Hematopoietic multipotent progenitor cell treated with erythropoietin and hydrocortisone succinate and interleukin-3 and kit ligand, for 8 days (in vitro differentiated cells): ENCODE measurements at regions not wholly inside any gene's neighbourhood (a gene's known extent, or its start where the extent isn't known, plus 50 kb on each side); places are given as distances from the start of the nearest gene placed in this dataset.

Experiments
- DNase-seq: peaks from one replicate; pipeline ENCODE4 v3.0.0-alpha.2; 2015

DNA sequence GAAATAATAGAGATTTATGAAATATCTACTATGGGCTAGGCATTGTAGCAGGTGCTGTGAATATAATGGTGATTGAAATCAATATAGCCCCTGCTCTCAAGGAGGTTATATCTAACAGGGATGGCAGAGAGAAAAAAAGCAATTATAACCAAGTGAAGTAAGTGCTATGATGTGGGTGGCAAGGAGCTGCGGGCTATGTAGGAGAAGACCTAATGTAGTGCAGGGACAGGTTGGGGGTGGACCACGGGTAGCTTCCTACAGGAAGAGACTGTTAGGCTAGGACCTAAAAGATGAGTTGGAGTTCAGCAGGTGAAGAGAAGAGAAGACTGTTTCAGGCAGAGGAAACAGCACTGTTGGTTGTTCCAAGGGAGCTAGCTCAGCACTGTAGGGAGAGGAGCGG is 311.0 kb downstream of the KCNRG start:
- DNase-seq, result no peak

DNA sequence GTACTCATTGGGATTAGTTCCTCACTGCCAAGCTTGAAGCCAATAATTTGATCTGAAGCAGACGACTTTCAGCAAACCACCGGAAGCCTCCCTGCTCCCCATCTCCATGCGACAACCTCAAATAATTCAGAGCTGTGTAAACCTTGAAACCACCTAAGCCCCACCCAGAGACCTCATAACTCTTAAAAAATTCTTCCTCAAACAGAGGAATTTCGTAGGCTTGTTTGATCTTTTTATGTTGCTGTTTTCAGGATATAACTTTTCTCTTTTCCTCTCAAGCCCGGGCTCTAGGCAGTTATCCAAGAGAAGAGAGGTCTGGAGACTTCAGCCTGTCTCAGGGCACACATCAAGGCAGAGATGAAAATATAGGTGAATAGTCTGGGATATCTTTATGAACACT is 311.6 kb downstream of the KCNRG start:
- no peak for DNase-seq

DNA sequence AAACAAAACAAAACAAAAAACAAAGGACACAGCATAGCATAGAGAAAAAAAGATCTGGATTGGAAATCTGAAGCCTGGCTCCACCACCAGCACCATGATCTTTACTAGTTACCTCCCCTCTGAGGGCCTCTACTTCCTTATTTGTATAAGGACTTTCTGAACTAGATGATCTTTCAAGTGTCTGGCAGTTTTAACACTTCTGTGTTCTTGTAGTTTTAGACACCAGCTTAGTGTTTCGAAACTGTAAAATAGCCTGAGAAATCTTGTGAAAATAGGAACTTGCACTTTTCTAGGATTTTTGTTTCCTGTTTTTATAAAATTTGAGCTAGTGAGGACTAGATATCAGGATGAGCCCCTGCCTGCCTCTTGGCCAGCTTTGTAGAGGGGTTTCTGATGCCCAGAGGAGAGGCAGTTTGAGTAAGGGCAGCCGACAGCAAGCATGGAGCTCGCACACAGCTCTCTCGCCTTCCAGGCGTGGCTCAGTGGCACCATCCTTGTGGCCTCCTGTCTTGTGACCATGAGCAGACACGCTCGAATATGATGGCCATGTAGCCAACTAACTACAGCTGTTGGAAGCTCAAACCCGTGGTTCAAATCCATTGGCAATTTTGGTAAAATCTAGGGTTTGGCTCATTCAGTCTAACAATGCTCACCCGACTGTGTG is 319.0 kb downstream of the KCNRG start:
- DNase-seq, result peak; percentile 5

DNA sequence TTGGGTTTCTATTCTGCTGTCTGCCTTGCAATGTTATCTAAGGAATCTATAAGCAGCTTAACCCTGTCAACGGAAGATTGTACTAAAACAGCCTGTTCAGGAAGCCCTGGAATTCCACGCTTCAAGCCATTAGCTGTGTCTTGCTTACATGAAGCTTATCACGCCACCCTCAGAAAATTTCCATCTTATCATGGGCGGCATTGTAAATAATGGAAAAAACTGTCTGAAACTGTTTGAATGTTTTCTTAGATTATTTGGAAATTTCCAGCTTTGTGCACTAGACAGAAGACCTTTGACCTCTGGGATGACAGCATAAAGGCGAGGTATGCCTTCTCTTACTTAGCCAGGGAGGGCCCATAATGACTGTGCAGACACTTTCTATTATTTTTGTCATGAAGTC is 319.7 kb downstream of the KCNRG start:
- peak; percentile 17 for DNase-seq

DNA sequence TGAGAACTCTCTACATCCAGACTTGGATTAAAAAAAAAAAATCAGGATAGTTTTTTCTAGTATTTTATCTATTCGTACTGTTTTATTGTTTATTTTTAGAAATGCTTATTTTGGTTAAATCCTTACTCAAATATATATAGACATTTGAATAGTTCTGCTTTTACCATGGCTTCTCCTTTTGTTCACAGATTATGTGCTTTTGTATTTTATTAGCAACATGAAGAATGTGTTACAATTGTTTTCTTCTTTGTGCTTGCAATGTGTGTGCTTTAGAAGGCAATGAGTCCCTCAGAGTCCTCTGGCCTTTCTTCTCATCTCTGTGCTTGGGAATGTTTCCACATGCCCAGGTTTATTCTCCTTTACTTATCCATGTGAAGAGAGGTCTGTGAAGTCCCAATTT is 324.0 kb downstream of the KCNRG start:
- no peak for DNase-seq

DNA sequence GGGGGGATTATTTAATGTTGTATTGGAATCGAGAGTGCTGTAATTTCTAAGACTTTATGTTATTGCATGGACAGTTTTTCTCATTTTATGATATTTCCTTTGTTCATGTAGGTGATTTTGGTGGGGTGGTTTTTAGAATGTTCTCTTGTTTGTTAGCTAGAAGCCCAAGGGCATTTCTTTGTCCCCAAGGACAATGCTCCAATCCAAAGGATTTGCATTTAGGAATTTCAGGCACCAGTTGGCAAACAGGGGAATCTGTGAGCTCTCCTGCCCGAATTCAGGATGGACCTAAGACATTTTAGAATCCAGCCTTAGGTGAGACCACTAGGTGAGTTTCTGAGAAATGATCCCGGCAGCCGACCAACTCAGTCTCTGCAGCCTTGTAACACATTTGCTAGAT is 324.9 kb downstream of the KCNRG start:
- no peak for DNase-seq

DNA sequence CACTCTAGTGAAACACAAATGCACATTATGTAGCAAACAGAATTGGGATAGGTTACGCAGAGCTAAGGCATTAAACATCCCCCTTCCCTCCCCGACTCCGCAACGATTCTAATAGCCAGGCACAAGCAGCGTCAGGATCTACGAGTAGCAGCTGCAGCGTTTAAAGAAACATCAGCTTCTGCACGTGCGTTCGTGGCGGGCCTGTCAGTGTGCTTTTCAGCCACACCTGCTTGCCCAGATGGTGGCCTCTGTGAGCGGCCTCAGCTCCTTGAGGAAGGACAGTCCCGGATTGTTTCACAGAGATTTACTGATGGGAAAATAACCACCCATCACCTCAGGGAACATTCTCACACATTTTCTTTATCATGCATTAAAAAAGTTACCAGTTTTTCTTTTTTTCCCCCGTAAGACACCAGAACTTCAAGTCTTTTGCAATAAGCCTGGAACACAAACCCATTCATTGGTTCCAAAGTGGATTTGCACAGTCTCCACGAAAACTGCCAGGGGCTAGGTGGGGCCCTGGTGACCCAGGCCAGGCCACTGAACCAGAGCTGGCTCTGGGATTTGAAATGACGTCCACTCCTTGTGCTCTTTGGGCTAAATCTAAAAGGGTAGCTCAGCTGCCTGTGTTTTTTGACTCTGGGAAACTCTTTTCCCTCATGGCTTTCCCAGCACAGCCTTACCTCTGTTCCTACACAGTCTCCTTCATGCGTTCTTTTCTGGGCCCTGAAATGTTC is 325.5 kb downstream of the KCNRG start:
- no peak for DNase-seq

DNA sequence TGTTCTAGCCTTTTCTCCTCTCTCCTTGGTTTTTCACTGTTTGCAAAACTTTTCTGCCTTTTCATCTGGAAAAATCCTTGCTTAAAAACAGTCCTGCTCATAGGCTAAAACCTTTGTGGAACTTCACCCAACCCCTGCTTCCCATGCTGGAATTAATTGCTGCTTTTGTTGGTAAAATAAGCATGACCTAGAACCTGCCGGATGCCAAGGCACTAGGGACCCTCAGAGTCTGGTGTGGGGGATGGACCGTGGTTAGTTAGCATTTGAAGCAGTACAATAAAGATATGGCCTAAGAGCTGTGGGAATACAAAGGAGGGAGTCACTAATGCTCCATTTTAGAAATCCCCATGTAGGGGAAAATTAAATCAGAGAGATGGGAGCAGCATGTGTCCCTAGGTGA is 326.3 kb downstream of the KCNRG start:
- no peak for DNase-seq

DNA sequence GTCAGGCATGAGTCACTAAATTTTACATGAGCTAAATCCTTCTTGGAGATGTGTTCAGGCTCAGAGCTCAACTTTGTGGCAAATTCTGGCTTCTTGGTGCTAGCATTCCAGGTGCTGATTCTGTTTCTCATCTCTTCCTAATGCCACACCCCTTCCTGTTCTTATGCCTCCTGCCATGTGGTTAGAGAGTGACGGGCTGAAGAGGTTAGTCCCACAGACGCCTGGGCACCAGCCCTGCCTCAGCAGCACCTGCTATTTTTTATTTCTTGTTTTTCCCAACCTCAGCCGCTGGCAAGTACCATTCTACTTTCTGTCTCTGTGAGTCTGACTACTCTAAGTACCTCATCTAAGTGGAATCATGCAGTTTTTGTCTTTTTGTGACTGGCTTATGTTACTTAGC is 329.5 kb downstream of the KCNRG start:
- DNase-seq, result no peak

DNA sequence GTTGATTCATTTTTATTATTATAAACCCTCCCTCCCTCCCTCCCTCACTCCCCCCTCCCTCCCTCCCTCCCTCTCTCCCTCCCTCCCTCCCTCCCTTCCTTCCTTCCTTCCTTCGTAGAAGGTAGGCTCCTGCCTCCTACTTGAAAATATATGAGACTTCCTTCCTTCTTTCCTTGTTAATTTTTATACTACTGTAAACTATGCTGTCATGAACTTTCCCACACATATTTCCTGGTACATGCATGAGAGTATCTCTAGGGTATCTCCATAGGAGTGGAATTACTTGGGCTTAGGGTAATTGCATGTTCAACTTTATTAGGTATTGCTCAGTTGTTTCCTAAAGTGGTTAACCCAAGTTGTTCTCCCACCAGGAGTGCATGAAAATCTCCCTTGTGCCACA is 330.6 kb downstream of the KCNRG start:
- DNase-seq, result no peak

DNA sequence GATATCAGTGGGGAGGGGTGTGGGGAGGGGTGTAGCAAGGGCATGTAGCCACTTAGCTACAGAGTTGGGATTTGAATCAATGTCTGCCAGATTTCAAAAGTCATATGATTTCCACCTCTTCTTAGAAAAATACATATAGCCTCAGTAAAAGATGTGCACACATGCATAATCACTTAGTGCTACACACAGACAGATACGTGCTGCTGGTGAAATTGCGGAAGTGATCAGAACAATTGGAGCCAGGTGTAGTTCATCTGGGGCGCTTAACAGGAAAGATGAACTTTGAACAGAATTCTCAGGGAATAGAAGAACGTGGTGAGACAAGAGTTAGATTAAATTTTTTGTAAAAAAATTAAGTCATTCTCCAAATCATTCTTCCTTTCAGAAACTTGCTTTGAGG is 333.1 kb downstream of the KCNRG start:
- no peak for DNase-seq

DNA sequence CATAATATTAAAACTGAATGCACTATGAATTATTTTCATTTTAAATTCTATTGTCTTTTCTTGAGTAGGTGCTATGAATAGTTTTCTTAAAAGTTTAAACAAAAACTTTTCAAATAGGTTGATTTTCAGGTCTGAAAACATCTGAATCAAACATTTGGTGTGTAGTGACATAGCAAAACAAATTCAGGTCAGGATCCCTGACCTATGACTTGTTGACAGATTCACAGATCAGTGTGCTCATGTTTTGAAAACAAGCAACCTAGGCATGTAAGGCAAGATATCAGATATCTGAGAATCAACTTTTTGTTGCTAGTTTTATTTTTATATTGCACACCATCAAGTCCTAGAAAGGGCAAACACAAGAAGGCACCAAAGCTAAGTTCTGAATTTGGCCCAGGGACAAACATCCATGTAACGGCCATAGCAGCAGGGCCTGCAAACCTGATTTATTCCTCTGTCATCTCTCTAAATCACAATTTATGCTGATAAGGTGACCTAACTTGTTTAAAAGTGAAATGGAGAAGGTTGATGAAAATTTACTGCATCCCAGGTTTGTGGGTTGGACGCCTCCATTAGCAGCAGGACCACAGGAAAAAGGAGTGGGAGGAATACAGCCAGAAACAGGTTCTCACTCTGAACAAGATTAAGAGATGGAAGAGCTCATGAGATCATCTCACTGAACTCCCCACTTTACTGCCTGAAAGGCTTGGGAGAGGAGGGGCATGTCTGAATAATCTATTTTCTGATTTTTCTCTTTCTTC is 337.7 kb downstream of the KCNRG start:
- no peak for DNase-seq

DNA sequence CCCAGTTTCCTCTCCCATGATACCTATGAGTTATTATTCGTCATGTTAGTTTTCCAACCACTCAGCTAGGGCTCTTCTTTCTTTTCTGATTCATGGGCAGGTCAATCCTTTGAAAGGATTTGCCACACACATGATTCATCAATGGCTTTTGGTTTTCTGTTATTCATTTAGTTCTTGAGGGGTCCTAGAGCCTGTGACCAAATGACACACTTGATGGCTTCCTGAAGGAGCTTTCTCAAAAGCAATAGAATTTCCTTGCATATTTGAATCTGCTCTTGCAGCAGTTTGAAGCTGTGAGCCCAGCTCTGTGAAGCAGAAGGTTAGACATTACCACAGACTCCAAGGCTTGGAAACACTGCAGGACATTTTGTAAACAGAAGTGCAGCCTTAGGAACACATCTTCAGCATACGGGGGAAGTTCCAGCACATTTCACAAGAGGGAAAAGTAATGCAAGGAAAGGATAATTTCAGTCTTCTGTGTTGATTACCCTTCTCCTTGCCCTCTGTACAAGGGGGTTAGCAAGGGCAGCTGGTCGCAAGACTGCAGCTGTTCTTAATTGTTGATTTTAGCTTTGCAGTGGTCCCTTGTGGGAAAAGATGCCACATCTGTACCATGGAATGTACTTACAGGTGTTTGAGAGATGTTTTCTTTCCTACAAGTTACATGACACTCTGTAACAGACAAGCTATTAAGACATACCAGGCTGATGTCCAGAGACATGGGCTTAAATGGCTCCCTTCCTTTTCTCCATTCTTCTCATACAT is 338.6 kb downstream of the KCNRG start:
- DNase-seq, result no peak

DNA sequence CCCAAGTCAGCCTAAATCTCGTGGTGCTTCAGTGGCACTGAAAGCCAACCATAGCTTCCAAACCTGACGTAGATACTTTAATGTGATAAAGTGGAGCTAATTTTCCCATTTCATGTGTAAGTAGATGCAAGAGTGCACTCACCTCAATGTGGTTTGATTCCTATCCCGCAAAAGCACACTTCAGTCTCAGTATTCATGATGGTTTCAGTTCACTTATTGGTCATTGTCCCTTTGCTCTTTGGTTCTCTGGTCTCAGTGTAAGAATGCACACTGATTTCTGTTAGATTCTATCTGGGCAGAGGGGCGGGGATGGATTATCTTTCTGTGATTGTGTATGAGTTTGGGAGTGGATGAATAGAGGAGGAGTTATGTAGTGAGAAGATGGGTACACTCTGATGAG is 340.6 kb downstream of the KCNRG start:
- DNase-seq, result no peak

DNA sequence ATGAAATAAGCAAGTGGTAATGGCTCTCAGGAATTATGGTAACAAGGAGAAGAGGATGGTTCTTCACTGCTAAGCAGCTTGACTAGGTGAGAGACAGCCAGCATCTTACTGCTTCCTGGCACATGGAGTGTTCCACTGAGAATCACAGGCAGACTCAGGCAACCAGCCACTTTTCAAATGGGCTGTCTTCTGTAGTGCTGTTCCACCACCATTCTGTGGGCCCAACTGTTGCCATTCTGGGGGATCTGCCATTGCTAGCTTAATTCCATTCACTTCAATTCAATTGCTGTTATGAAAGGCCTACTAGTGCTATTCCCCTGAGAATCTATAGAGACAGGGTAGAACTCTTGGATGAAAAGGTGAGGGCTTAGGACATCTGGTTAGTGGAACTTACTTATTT is 341.9 kb downstream of the KCNRG start:
- DNase-seq, result no peak

DNA sequence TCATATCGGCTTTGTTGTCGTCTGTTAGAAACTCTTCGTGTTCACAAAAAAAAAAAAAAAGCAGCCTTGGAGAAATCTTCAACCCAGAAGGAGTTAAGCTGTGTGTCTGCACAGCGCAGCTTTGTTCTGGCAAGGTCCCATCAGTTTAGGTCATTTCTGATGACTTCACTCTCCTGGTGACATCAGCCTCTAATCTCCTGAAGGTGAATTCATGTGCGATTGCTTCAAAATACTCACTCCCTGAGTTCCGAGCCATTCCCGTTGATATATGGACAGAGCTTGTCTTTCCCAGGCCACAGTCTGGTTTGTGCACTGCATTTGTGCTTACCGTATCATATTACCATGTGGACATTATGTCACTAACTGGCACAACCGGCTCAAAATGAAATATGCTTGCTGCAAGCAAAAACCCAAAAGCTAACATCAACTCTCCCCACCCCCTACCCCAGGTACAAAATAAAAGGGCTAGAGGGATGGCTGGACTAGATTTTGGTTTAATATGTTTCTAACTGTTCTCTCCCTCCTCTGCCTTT is 342.4 kb downstream of the KCNRG start:
- no peak for DNase-seq

DNA sequence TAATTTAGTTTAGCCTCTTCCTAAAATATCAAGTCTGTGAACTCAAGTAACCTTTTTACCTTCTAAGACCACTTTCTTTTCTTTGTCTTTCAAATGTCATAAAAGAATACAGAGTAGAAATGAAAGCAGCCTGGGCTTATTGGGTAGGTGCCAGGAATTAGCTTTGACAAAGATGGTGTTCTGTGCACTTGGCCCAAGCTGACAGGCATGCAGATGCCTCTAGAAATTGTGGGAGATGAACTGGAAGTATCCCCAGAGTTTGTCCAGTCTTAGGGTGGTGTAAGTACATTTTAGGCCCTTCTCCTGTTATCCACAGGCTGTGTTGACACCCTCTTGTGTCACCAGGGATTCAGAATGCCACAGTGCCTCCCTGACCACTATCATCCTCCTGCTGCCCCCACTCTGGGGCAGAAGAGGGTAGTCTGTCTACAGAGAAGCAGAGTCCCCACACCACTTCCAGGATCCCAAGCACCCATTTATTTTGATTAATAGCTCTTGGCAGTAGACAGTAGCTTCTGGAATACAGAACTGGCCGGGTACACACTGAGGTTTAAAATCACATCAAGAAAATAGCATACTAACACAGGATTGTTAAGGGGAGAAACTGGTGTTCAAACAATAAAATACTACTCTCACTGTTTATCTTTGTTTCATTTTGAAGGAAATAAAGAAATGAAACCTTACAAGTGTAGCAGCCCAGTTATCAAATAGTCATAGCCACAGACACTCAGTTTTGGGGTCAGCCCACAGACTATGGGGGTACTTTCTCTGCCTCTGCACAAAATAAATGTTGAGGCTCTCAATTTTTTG is 343.2 kb downstream of the KCNRG start:
- DNase-seq, result no peak

DNA sequence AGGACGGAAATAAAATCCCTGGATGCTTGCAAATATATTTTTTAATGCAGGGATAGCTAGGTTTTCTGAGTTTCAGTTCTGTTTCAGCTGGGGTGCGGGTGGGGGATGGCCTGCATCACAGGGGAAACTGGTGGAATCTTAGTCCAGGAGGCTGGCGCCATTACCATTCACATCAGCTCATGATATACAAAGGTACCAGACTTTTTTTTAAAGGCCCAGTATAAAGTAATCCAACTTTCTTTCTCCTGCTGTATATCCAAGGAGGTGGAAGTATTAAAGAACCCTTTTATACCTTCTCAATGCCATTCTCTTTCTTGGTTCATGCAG is 343.8 kb downstream of the KCNRG start:
- no peak for DNase-seq

DNA sequence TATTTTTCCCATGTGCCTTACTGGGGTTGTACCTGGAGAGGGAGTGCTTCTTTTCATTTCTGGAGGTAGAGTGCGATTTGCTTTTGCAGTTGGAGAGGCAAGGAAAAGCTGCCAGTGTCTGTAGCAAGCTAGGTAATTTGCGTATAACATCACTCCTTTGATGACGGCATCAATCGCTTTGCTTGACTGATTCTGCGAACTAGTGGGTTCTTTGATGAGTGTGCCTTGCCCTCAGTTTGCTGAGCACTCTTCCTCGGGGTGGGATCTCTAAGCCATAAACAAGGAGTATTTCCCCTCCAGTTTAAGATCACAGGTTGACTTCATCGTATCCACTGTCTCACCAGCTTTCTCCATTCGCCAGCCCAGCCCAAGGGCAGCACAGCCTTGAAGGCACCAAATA is 344.5 kb downstream of the KCNRG start:
- no peak for DNase-seq

DNA sequence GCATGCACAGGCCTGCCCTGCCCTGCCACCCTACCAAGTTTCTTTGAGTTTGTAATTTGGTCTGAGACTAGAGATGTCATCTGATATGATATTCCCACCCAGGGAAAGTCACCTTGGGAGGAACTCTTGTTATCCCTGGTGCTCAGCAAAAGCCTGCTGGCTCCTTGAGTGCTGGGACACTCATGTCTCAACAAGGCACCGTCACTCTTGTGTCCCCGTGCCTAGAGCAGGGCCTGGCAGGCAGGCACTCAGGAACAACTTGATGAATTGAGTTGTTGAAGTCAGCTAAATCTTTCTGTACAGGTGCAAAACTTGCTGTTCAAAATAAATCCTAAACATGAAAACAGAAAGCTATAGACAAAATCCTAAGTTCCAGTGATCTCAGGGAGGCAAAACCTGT is 345.4 kb downstream of the KCNRG start:
- DNase-seq, result no peak

DNA sequence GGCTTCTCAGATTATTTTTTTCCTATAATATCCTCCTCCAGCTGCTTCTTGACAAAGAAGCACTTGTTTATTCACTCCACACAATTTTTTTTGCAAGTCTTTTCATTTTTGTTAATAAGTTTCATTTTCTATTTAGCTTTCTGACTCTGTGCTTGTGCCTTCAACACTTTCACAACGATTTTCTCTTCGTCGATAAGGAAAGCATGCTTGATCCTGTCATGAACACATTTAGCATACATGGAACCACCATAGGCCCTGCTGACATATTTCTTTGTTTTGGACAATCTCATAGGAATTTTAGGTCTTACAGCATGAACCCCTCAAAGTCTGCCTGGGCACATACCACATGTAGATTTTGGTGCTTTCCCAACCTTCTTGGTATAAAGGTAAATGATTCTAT is 346.0 kb downstream of the KCNRG start:
- no peak for DNase-seq
